Muscle layer of colon (tissue), 2 donors: ENCODE measurements at regions not wholly inside any gene's neighbourhood (a gene's known extent, or its start where the extent isn't known, plus 50 kb on each side); places are given as distances from the start of the nearest gene placed in this dataset.

Experiments
- H3K27ac ChIP-seq: one replicate; pipeline ENCODE4 v1.7.0; 2013; ENCODE audit warnings: low read depth, mild to moderate bottlenecking, low read length, moderate library complexity
- H3K27me3 ChIP-seq, 2 donors: one replicate each; pipeline ENCODE4 v1.7.0; 2013; ENCODE audit warnings: low read length in 2 of 2, mild to moderate bottlenecking in 2 of 2; ENCODE audit not compliant: insufficient read depth in 2 of 2, control insufficient read depth in 1 of 2
- H3K36me3 ChIP-seq: one replicate; pipeline ENCODE4 v1.7.0; 2013; ENCODE audit warnings: mild to moderate bottlenecking, low read length; ENCODE audit not compliant: insufficient read depth
- H3K4me1 ChIP-seq: one replicate; pipeline ENCODE4 v1.7.0; 2013; ENCODE audit warnings: mild to moderate bottlenecking, low read length; ENCODE audit not compliant: insufficient read depth
- H3K4me3 ChIP-seq, 2 donors: one replicate each; pipeline ENCODE4 v1.7.0; 2013; ENCODE audit warnings: low read length in 2 of 2, low read depth in 1 of 2, mild to moderate bottlenecking in 1 of 2, moderate library complexity in 1 of 2
- H3K9ac ChIP-seq: one replicate; pipeline ENCODE4 v1.7.0; 2013; ENCODE audit warnings: low read length
- H3K9me3 ChIP-seq: one replicate; pipeline ENCODE4 v1.7.0; 2013; ENCODE audit warnings: mild to moderate bottlenecking, low read length
- donor health status: abdominal sarcoma.
- donor health status: Adenocarcinoma of cecum.

DNA sequence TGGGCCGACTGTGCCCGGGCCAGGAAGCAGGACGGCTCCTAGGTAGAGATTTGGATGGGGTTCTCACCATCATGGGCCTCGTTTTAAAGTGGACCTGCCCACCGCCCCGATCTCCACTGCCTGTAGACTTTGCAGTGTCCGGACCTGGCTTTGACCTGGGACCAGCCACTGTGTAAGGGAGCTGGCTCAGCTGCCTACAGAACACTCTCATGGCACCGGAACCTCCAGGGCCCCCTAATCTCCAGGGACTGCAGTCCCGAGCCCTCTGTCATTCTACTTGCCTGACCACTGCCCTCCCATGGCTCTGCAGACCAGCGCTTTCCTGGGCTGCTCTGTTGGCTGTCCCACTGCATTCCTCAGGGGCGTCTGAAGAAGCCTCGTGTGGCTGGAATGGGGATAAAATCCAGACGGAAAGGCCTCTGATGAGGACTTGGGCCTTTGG lies 120.8 kb downstream of the GLI2 start:
- Histone ChIP-seq H3K27me3 (no peaks in the 10 kb centered on the region), H3K27ac (peak overlapping the region; percentile 3), H3K36me3 (no peaks in the 10 kb centered on the region), H3K9me3 (no peaks in the 10 kb centered on the region), H3K9ac (no peak overlapping the region), H3K4me1 (peaks cover 27% of the 10 kb centered on the region), H3K4me3 (no peak overlapping the region)

DNA sequence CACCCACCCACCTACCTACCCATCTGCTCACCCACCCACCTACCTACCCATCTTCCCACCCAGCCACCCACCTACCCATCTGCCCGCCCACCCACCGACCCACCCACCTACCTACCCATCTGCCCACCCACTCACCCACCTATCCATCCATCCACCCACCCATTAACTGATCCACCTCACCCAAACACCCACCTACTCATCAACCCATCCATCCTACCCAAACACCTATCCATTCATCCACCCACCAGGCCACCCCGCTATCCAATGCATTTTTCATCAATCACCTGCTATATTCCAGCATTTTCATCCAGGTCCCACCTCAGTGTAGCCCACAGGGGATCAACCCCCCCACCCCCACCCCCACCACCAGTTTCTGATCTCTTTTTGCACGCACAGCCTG lies 121.8 kb downstream of the GLI2 start:
- no peak overlapping the region for H3K27ac ChIP-seq
- no peaks in the 10 kb centered on the region for H3K36me3 ChIP-seq
- no peak overlapping the region for H3K4me3 ChIP-seq
- H3K4me1 ChIP-seq, result peaks cover 20% of the 10 kb centered on the region
- no peaks in the 10 kb centered on the region for H3K9me3 ChIP-seq
- H3K9ac ChIP-seq, result no peak overlapping the region
- H3K27me3 ChIP-seq, result no peaks in the 10 kb centered on the region

DNA sequence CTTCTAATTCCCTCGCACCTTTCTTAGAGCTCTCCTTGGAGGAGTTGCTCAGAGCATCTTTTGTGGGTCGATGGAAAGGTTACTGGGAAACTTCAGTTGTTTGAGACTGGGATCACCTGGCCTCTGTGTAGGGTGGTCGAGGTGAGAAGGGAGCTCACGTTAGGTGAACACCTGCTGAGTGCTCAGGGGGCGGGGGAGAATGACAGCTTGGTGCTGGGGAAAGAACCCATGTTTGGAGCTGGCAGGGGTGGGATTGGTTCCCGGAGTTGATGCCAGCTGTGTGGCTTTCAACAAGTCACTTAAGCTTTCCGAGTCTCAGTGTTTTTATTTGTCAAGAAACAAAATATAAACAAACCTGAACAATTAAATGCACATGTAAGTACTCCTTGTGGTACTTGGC lies 122.3 kb downstream of the GLI2 start:
- Histone ChIP-seq H3K9ac (no peak overlapping the region), H3K9me3 (no peaks in the 10 kb centered on the region), H3K27ac (no peak overlapping the region), H3K4me1 (peaks cover 16% of the 10 kb centered on the region), H3K36me3 (no peaks in the 10 kb centered on the region), H3K27me3 (no peaks in the 10 kb centered on the region), H3K4me3 (no peak overlapping the region)

DNA sequence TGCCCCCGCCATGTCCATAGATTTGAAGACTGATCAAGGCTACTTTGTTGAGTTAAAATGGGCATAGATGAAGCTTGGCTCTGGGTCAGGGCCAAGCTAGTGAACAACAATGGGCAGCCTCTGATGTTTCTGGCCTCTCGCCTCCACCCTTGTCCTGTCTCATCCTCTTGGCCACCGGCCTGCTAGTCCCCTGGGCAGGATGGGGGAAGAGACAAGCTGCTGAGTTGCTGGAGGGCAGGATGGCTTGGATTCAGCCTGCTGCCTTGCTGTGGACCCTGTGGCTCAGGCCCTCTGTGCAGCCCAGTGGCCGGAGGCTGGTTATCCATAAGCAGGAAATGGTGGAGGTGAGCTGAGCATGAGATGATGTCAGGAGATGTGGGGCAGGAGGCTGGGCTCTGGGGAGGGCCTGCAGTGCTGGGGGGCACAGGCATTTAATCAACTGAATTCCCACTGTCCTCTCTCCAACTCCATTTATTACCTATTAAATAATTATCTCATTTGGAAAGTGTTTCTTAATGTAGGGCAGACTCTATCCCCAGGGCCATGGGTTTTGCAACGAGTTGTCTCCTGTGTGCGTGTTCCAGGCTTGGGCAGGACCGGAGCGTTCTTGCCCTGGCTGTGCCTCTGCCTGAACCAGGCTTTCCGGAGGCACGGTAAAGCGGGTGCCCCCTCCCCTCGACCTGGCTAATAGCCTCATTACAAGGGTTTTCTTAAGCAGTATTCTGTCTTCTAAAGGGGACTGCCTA lies 122.9 kb downstream of the GLI2 start:
- no peaks in the 10 kb centered on the region for H3K9me3 ChIP-seq
- no peaks in the 10 kb centered on the region for H3K27me3 ChIP-seq
- no peaks in the 10 kb centered on the region for H3K36me3 ChIP-seq
- no peak overlapping the region for H3K9ac ChIP-seq
- H3K4me1 ChIP-seq, result peaks cover 16% of the 10 kb centered on the region
- no peak overlapping the region for H3K4me3 ChIP-seq
- H3K27ac ChIP-seq, result no peak overlapping the region

DNA sequence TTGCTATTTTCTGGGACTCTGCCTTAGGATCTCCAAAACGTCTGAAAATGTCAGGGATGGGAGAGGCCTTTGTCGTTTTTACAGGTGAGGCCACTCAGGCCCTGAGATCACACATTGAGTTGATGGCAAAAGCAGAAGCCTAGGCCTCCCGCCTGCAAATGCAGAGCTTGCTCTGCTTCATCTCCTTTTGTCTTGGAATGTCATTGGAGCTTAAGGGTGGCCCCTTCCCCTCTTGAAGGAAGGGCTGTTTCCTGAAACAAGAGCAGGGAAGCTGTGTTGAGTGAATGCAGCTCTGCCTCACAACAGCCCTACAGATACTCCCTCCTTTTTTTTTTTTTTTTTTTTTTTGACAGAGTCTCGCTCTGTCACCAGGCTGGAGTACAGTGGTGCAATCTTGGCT lies 123.5 kb downstream of the GLI2 start:
- Histone ChIP-seq H3K36me3 (no peaks in the 10 kb centered on the region), H3K27ac (no peak overlapping the region), H3K27me3 (no peaks in the 10 kb centered on the region), H3K4me1 (peaks cover 16% of the 10 kb centered on the region), H3K9ac (no peak overlapping the region), H3K9me3 (no peaks in the 10 kb centered on the region), H3K4me3 (no peak overlapping the region)

DNA sequence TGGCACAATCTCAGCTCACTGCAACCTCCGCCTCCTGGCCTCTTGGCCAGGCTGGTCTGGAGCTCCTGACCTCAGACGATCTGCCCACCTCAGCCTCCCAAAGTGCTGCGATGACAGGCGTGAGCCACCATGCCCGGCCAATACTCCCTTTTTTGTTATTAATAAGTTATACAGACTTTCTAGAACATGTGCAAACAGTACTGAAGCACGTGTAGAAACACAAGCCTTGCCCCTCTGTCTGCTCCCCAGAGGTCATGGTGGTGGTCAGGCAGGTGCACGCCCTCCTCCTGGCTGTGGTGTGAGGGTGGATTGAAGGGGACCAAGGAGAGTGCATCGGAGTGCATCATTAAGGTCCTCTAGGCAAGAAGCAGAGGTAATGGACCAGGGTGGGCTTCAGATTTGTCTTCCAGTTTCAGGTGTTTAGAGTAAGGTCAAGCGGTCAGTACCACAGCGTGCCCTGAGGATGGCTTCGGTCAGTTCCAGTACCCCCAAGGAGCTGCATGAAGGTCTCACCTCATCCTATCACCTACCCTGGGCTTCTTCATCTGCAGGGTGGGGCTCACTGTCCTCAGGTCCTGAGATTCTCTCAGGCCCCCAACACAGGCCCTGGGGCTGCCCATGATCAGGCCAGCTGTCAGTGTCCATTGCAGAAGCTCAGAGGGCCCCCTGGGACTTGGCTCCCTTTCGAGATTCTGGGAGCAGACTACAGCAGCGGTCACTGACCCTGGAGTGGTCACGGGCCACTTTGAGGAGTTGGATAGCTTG lies 124.3 kb downstream of the GLI2 start:
- H3K27ac ChIP-seq, result no peak overlapping the region
- no peaks in the 10 kb centered on the region for H3K9me3 ChIP-seq
- H3K27me3 ChIP-seq, result no peaks in the 10 kb centered on the region
- H3K9ac ChIP-seq, result no peak overlapping the region
- H3K4me1 ChIP-seq, result peaks cover 21% of the 10 kb centered on the region
- no peak overlapping the region for H3K4me3 ChIP-seq
- H3K36me3 ChIP-seq, result no peaks in the 10 kb centered on the region

DNA sequence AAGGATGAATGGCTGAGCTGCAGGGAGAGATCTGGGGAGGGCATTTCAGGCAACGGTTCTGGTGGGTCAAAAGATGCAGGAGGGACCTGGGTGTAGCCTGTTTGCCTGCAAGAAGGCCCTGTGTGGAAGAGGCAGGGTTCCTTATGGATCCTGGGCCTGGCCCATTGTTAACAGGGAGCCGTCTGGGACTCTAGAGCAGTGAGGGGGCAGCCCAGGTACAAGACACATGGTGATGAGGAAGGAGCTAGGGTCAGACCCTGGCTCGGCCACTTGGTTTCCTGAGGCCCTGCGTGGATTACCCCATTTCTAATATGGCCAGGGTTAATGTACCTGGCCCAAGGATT lies 124.9 kb downstream of the GLI2 start:
- no peaks in the 10 kb centered on the region for H3K9me3 ChIP-seq
- no peak overlapping the region for H3K9ac ChIP-seq
- H3K27me3 ChIP-seq, result no peaks in the 10 kb centered on the region
- peaks cover 26% of the 10 kb centered on the region for H3K4me1 ChIP-seq
- H3K4me3 ChIP-seq, result no peak overlapping the region
- H3K36me3 ChIP-seq, result no peaks in the 10 kb centered on the region
- H3K27ac ChIP-seq, result no peak overlapping the region

DNA sequence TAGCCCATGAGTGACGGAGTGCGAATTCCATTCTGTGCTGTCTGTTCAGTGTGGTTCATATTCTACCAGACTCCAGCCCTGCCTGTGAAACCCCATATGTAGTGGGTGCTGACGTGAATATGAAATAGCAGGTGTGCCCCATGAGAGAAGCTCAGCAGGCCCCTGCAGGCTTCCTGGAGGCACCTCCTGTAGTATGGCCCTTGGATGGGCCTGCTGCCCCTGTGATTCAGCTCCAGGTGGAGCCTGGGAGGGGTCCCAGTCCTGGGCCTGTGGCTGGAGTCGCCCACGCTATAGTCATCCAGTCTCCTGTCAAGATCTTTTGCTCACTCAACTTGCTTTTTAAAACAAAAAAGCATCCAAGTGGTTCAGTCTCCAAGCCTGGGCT lies 125.5 kb downstream of the GLI2 start:
- Histone ChIP-seq H3K4me3 (no peak overlapping the region), H3K27me3 (no peaks in the 10 kb centered on the region), H3K9me3 (no peaks in the 10 kb centered on the region), H3K4me1 (peaks cover 26% of the 10 kb centered on the region), H3K27ac (no peak overlapping the region), H3K36me3 (no peaks in the 10 kb centered on the region), H3K9ac (no peak overlapping the region)

DNA sequence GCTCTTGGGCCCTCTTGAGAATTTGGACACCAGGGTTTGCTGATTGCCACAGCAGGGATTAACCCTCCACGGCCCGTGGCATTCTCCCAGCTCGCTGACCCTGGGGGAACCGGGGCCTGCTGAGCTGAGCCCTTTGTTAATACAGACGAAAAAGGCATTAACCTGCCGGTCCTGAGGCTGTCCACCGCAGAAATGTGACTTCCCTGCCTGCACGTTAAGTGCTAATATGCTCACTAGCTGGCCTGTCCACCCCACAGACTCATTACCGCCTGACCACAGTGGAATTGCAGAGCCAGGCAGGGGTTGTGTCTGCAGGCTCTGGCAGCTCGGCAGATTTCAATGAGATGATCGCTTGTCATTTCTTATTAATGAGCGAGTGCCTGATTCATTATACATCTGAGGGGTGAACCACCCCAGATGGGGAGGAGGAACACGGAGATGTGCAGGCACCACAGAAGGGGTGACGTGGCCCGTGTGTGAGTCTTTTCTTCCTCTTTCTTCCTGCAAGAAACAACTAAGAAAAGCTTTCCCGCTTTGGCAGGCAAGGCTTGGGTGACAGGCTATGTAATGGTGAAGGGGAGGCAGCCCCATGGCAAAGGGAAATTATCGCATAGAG lies 126.0 kb downstream of the GLI2 start:
- Histone ChIP-seq H3K4me3 (no peak overlapping the region), H3K36me3 (no peaks in the 10 kb centered on the region), H3K4me1 (peaks cover 24% of the 10 kb centered on the region), H3K9ac (no peak overlapping the region), H3K27ac (no peak overlapping the region), H3K9me3 (no peaks in the 10 kb centered on the region), H3K27me3 (no peaks in the 10 kb centered on the region)

DNA sequence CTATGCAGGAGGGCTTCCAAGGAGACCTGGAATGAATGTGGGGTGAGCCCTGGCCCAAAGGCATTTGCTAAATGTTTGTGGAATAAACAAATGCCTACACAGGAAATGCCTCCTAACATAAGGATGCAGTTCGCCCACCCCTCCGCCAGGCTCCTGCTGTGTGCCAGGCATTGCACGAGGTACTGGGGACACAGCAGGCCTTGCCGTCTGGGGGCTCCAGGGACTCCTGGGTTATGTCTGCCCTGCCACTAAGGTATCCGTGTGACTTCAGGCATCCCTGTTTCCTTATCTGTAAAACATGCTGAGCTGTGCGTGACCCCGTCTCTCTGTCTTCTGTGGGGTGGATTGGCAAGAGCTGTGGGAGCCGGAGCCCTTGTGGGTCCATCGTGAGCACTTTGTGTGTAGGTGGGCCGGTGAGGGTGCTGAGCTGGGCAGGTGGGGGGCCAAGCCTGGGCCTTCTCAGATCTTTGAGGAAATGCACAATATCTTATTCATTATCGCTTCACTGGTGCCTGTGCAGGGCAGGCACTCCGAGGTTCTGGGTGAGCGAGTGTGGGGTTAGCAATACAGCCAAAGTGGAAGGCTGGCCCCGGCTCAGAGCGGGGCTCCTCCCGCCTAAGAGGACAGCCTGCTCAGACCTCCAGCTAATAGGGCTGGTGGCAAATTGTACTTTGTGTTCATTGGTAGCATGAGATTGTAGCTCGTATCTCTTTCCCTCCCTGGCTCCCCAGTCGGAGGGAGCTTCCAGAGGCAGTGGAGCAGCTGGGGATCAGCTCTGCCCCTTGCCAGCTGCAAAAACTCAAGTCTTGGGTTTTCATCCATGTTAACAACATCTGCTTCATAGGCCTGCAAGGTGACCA lies 126.8 kb downstream of the GLI2 start:
- H3K36me3 ChIP-seq, result no peaks in the 10 kb centered on the region
- peaks cover 25% of the 10 kb centered on the region for H3K4me1 ChIP-seq
- H3K4me3 ChIP-seq, result no peak overlapping the region
- H3K27me3 ChIP-seq, result no peaks in the 10 kb centered on the region
- H3K9ac ChIP-seq, result no peak overlapping the region
- no peak overlapping the region for H3K27ac ChIP-seq
- H3K9me3 ChIP-seq, result no peaks in the 10 kb centered on the region

DNA sequence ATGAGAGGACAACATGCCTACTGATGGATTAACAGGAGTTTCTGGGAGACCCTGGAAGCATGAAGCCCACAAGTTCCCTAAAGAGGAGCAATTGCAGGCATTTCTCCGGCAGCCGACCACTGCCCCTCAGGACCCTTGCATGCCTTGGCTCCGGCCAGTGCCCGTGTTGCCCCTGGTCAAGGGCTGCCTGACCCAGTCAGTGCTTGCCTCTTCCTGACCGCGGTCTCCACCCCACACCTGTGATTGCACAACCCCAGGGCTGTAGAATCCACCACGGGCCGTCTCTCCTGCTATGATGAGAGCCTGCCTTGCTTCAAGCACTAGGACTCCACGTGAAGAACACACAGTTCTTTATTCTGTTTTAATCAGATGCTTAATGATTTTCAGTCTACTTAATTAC lies 127.5 kb downstream of the GLI2 start:
- no peaks in the 10 kb centered on the region for H3K27me3 ChIP-seq
- H3K4me1 ChIP-seq, result peaks cover 28% of the 10 kb centered on the region

More for the DNA sequence above, 127.5 kb downstream of the GLI2 start:
- no peak overlapping the region for H3K27ac ChIP-seq
- no peak overlapping the region for H3K4me3 ChIP-seq
- H3K9ac ChIP-seq, result no peak overlapping the region
- H3K9me3 ChIP-seq, result no peaks in the 10 kb centered on the region
- no peaks in the 10 kb centered on the region for H3K36me3 ChIP-seq
